GM13976 (cell line): ENCODE measurements at regions not wholly inside any gene's neighbourhood (a gene's known extent, or its start where the extent isn't known, plus 50 kb on each side); places are given as distances from the start of the nearest gene placed in this dataset.

Source experiments
- DNase-seq: peaks from one replicate; pipeline ENCODE4 v3.0.0; 2012; ENCODE audit warnings: low spot score
- CTCF ChIP-seq: IDR thresholded peaks from 2 replicates; pipeline ENCODE4 v1.5.1; 2012; ENCODE audit warnings: borderline replicate concordance, mild to moderate bottlenecking; ENCODE audit not compliant: insufficient read depth; ENCODE audit errors: extremely low read depth, missing control alignments, control extremely low read depth
- in situ Hi-C: fragments of 300-500 bp; cut with MboI; formaldehyde crosslinking; loops from one replicate; pipeline ENCODE4 v1.12.0; 2022; ENCODE audit warnings: low sequenced_read_pairs, mixed read lengths, inconsistent platforms; ENCODE audit not compliant: unreplicated experiment

GRCh38 chr3:102142379-102143060 lies 292.3 kb upstream of the ZPLD1 start:
- no peak for DNase-seq
- no peak for TF ChIP-seq CTCF
- in situ Hi-C loops = no loop called here

GRCh38 chr3:102143536-102143935 lies 291.3 kb upstream of the ZPLD1 start:
- DNase-seq = no peak
- in situ Hi-C loops = no loop called here
- no peak for TF ChIP-seq CTCF

- DNase-seq = no peak
- in situ Hi-C loops = no loop called here
- no peak for TF ChIP-seq CTCF
These were observed 290.8 kb upstream of the ZPLD1 start for GRCh38 chr3:102144063-102144462.

- no peak for DNase-seq
- no peak for TF ChIP-seq CTCF
- in situ Hi-C loops = no loop called here
These were observed 286.0 kb upstream of the ZPLD1 start for GRCh38 chr3:102148598-102149337.

GRCh38 chr3:102151935-102152334 lies 282.9 kb upstream of the ZPLD1 start:
- in situ Hi-C loops = no loop called here
- TF ChIP-seq CTCF = no peak
- no peak for DNase-seq

GRCh38 chr3:102156426-102156825 lies 278.4 kb upstream of the ZPLD1 start:
- no peak for TF ChIP-seq CTCF
- in situ Hi-C loops = no loop called here
- no peak for DNase-seq
